ENCODE measurements at regions not wholly inside any gene's neighbourhood (a gene's known extent, or its start where the extent isn't known, plus 50 kb on each side); places are given as distances from the start of the nearest gene placed in this dataset.

- no peak for TF ChIP-seq CTCF (IDR thresholded peaks at IDR 0.05)
- TF ChIP-seq POLR2A (IDR thresholded peaks at IDR 0.05), result no peak
These were observed 154.4 kb downstream of the BMP2 start for GRCh38 chr20:6921717-6922386.
